ES-I3 (cell line): ENCODE measurements at regions not wholly inside any gene's neighbourhood (a gene's known extent, or its start where the extent isn't known, plus 50 kb on each side); places are given as distances from the start of the nearest gene placed in this dataset.

ENCODE experiments used
- H3K36me3 ChIP-seq: 2 replicates; pipeline ENCODE4 v1.6.1; 2013; ENCODE audit warnings: mild to moderate bottlenecking, low read length, control low read depth, moderate library complexity; ENCODE audit not compliant: insufficient read depth
- H3K4me1 ChIP-seq: 2 replicates; pipeline ENCODE4 v1.6.1; 2013; ENCODE audit warnings: mild to moderate bottlenecking, control low read depth, low read length; ENCODE audit not compliant: insufficient read depth
- H3K9ac ChIP-seq: 2 replicates; pipeline ENCODE4 v1.6.1; 2013; ENCODE audit warnings: low read depth, mild to moderate bottlenecking, low read length, moderate library complexity
- H3K9me3 ChIP-seq: 2 replicates; pipeline ENCODE4 v1.6.1; 2013; ENCODE audit warnings: mild to moderate bottlenecking, low read length, moderate library complexity; ENCODE audit not compliant: control insufficient read depth, insufficient read depth

DNA sequence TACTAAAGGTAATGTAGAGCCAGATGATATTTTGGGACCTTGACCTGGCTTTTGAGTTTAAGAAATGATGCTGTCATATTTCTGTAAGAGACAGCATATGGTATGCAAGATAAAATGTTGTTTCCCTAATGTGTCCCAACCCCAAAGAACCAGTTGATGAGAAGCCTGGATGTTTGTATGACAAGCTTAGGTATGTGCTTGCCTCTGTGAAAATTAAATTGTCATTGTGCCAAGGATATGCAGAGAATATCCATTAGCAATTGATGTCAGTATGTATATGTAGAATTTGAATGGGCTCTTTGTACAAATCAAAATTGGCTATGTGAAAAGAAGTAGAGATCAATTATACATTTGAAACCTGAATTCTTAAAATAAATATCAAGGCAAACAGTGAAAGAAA is 650.8 kb upstream of the EYS start:
- no peaks in the 10 kb centered on the region for H3K36me3 ChIP-seq
- H3K9ac ChIP-seq = no peak overlapping the region
- no peaks in the 10 kb centered on the region for H3K9me3 ChIP-seq
- H3K4me1 ChIP-seq = no peaks in the 10 kb centered on the region

DNA sequence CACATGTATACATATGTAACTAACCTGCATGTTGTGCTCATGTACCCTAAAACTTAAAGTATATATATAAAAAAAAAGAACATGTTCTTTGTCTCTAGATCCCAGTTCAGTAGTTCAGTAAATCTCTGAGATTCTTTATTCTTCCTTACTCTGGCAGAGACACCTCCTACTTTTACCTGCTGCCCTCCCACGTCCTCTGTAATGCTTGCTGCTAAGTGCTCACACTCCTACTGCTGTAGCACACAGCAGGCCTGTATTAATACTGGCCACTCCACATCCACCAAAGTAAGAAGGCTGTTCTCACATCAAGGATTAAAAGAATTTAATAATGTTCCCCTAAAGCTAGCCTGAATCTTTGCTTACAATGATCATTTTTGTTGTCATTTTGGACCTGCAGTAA is 648.4 kb upstream of the EYS start:
- Histone ChIP-seq H3K4me1 (no peaks in the 10 kb centered on the region), H3K36me3 (no peaks in the 10 kb centered on the region), H3K9ac (no peak overlapping the region), H3K9me3 (no peaks in the 10 kb centered on the region)

DNA sequence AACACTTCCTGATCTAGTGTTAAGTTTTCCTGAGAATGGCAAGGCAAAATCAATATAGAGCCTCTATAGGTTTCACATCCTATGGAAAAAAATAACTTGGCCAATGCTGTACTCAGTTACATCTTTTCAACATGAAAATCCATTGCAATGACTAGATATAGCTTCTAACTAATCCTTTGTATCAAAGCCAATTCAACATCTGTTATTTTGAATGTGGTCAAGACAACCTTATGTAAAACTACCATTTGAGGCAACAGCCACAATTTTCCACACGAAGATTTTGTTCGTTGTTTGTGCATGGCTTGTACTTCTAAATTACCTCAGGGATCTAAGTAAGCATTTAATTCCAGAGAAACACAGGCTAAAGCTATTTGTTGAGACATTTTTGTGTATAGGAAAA is 637.8 kb upstream of the EYS start:
- H3K36me3 ChIP-seq = no peaks in the 10 kb centered on the region

DNA sequence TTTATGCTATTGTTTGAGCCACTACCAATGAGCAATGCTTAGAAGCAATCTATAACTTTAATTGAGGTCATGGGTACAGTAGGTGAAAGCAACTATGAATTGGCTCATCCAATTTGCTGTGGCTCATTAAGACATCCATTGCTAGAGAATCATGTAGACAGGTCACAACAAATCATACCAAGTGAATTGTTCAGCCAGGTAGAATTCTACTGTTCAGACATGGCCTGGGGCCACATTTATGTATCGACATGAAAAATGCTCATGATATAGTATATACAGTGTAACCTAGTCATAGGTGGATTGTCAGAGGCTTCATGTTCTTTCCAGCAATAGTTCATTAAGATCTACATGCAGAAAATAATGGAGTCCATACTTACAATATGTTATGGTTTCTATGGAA is 633.7 kb upstream of the EYS start:
- Histone ChIP-seq H3K4me1 (no peaks in the 10 kb centered on the region), H3K36me3 (no peaks in the 10 kb centered on the region), H3K9me3 (no peaks in the 10 kb centered on the region), H3K9ac (no peak overlapping the region)

More for the DNA sequence above, 637.8 kb upstream of the EYS start:
- no peaks in the 10 kb centered on the region for H3K4me1 ChIP-seq
- no peak overlapping the region for H3K9ac ChIP-seq
- H3K9me3 ChIP-seq = no peaks in the 10 kb centered on the region

DNA sequence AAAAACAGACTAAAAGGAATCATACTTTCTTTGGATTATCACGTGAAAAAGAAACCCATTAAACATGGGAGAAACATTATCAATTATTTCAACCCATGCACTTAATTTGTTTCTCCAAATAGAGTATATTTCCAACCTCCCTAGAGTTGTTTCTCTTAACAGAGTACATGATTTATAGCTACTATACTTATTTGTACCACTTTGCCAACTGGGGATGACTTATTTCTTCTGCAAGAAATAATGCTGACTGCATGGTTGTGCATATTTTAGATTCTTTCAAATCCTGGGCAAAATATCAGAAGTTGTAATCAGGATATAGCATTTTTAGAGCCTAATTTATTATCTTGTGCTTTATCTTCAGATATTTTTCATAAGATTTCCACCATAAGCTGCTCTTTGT is 629.1 kb upstream of the EYS start:
- H3K36me3 ChIP-seq = no peaks in the 10 kb centered on the region
- no peak overlapping the region for H3K9ac ChIP-seq
- no peaks in the 10 kb centered on the region for H3K9me3 ChIP-seq
- no peaks in the 10 kb centered on the region for H3K4me1 ChIP-seq

DNA sequence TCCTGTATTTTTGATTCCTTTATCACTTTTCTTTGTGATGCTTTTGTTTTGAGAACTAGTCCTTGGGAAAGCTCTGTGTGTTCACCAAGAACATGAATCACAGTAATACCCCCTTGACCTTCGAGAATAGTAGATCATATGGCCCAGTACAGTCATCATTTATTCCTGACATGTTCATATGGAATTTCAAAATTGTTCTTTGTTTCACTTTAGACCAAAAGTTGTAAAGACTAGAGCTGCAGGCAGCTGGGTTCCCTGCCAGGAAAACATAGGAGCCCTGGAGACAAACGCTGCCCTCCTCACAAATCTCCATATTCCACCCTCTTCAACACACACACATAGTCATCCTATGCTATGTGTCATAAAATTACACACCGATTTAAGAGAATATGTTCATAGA is 621.2 kb upstream of the EYS start:
- no peaks in the 10 kb centered on the region for H3K4me1 ChIP-seq
- H3K9ac ChIP-seq = no peak overlapping the region
- no peaks in the 10 kb centered on the region for H3K9me3 ChIP-seq
- no peaks in the 10 kb centered on the region for H3K36me3 ChIP-seq

DNA sequence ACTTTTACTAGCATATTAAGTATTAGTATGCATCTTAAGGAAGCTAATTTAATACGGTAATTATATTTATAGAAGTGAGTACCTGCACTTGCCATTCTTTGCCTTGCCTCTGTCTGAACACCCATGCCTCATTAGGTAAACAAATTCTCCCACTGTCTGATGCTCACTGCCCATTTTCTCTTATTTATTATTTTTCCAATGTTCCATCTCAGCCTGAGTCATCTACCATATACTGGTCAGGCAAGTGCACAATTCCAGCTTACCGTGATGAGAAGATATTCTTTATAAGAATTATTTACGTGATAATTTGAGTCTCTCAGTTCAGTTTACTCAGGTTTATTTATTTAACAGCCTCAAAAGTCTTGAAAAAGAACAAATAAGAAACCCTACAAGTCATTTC is 619.2 kb upstream of the EYS start:
- Histone ChIP-seq H3K9ac (no peak overlapping the region), H3K4me1 (no peaks in the 10 kb centered on the region), H3K9me3 (no peaks in the 10 kb centered on the region), H3K36me3 (no peaks in the 10 kb centered on the region)

DNA sequence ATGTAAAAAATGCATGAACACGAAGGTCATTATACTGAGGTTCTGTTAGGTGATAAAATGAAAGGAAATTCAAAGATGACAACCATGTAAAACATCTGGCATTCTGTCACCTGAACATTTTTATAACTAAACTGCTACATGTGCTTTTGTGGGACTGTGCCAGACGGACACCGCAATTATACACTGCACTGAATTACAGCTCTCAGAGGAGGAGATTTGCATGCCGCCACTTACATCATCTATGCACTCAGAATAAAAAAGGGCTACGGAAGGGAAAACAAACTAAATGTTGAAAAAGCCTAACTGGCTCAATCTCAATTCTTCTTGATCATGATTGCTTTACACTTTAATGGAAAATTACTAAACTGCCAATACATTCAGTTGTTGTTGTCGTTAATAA is 614.0 kb upstream of the EYS start:
- Histone ChIP-seq H3K36me3 (no peaks in the 10 kb centered on the region), H3K4me1 (no peaks in the 10 kb centered on the region), H3K9ac (no peak overlapping the region), H3K9me3 (no peaks in the 10 kb centered on the region)

DNA sequence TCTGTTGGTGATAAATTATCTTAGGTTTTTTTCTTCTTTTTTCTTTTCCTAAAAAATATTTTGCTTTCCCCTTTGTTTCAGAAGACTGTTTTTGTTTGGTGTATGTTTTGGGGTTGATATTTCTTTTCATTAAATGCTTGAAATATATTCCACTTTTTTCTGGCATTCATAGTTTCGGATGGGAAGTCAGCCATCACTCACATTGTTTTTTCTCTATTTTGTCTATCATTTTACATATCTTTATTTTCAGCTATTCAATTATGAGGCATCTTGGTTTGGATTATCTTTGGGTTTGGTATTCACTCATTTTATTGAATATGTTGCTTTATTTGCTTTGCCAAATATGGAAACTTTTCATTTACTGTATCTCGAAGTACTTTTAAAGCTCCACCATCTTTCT is 600.5 kb upstream of the EYS start:
- Histone ChIP-seq H3K4me1 (no peaks in the 10 kb centered on the region), H3K36me3 (no peaks in the 10 kb centered on the region), H3K9me3 (no peaks in the 10 kb centered on the region; the same call in 1 of the 2 replicates), H3K9ac (no peak overlapping the region)

DNA sequence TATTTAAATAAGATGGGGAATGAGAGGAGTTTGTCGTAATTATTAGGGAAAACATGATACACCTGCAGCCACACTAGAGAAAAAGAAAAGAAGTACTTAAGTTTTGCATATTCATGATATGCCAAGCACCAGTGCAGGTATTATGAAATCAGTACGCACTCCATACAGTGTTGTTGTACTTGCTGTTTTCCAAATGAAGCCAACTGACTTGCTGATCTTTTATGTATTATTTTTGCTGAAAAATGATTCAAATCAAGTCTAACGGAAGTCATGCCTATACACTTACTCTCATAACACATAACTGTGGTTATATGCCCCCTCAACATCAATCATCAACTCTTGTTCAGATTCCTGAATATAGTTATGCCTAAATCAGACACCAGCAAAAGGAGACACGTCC is 584.9 kb upstream of the EYS start:
- H3K36me3 ChIP-seq = no peaks in the 10 kb centered on the region
- no peaks in the 10 kb centered on the region for H3K9me3 ChIP-seq
- H3K9ac ChIP-seq = no peak overlapping the region
- H3K4me1 ChIP-seq = no peaks in the 10 kb centered on the region; the same call in 1 of the 2 replicates

DNA sequence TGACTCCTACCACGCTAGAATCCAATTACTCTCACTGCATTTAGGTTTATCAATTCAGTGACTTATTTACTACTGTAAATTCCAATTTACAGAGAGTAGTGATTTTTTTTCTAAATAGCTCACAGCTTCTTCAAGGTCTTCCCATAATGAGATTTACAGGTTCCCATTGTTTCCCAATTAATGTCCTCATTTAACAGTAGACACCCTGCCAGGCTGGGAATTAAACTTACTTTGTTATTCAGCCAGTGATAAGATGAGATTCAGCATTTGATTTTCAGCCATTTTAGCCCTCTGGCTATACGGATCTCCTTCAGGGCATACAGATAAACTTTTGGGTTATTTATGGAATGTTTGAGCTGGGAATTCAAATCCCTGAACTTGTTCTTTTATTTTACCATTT is 582.9 kb upstream of the EYS start:
- Histone ChIP-seq H3K9me3 (no peaks in the 10 kb centered on the region), H3K9ac (no peak overlapping the region), H3K36me3 (no peaks in the 10 kb centered on the region), H3K4me1 (no peaks in the 10 kb centered on the region; the same call in 1 of the 2 replicates)

DNA sequence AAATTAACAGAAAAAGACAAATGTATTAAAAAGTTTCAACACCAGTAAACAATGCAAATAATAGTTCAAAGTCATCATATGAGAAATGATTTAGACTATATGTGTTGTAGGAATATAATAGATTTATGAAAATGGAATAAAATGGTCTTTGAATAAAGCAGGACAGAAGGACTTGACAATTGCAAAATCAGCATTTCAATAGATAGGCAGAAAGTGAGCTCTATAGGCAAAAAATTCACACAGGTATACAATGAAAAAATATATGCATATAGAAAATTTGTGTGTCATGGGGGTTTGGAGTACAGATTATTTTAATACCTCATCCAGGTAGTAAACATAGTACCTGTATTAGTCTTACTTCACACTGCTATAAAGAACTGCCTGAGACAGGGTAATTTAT is 571.1 kb upstream of the EYS start:
- Histone ChIP-seq H3K9ac (no peak overlapping the region), H3K36me3 (no peaks in the 10 kb centered on the region), H3K9me3 (no peaks in the 10 kb centered on the region), H3K4me1 (no peaks in the 10 kb centered on the region)

DNA sequence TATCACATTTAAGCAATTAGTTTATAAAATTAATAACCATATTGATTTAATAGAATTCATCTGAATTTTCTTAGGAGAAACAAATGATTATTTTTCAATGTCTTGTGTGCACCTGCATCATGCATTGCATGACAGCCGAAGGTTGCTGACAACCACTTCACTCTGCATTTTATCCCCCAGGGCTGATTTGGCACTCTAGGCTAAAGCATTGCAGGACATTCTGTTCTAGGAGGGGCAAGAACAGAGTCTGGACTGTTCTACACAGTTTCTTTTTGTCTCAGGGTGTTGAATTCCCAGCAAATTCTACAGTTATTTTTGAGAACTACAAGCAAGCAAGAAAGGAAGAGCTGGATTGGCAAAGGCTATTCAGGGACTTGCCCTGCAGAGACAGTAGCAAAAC is 570.4 kb upstream of the EYS start:
- H3K9me3 ChIP-seq = no peaks in the 10 kb centered on the region

DNA sequence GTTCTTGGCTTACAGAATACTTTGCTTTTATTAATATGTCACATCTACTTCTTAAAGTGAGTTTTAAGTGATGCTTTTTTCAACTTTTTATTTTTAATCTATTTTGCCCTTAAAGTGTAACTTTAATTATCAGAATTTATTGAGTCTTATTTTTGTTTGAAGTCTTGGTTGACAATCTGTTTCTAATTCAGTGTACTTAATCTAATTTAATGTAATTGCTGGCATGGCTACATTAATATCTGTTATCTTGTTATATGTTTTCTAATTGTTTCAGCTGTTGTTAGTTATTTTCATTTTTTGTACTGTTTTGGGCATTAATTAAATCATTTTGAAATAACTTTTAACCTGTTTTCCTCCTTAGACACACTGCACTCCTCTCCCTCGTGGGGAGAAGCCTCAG is 558.7 kb upstream of the EYS start:
- Histone ChIP-seq H3K9me3 (no peaks in the 10 kb centered on the region), H3K4me1 (no peaks in the 10 kb centered on the region), H3K36me3 (no peaks in the 10 kb centered on the region), H3K9ac (no peak overlapping the region)

More for the DNA sequence above, 570.4 kb upstream of the EYS start:
- no peak overlapping the region for H3K9ac ChIP-seq
- no peaks in the 10 kb centered on the region for H3K4me1 ChIP-seq
- H3K36me3 ChIP-seq = no peaks in the 10 kb centered on the region

DNA sequence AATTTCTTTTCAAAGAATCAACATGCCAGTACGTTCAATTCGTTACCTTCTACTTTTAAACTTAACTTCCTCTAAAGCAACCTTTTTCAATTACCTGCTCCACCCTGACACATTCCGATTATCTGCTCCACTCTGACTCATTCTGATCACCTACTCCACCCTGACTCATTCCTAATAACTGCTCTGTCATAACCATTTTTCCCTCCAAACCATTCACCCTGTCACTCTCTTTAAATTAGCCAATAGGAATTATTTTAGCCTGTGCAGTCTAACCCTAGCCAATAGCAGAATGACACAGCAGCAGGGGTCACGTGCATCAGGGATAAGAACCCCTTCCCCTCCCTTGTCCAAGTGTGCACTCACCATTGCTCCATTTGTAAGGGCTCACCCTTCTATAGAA is 557.4 kb upstream of the EYS start:
- Histone ChIP-seq H3K4me1 (no peaks in the 10 kb centered on the region), H3K9ac (no peak overlapping the region)

More for the DNA sequence above, 557.4 kb upstream of the EYS start:
- no peaks in the 10 kb centered on the region for H3K36me3 ChIP-seq
- no peaks in the 10 kb centered on the region; the same call in 1 of the 2 replicates for H3K9me3 ChIP-seq
